NCI-H2227 (cell line): ENCODE measurements at regions not wholly inside any gene's neighbourhood (a gene's known extent, or its start where the extent isn't known, plus 50 kb on each side); places are given as distances from the start of the nearest gene placed in this dataset.

Experiments
- DNase-seq: peaks from one replicate; lab custom pipeline; 2025; ENCODE audit not compliant: unreplicated experiment; lab: John Stamatoyannopoulos, UW

GRCh38 chrX:46306103-46306502 lies 239.1 kb downstream of the ZNF674 start:
- DNase-seq: no peak

- no peak for DNase-seq
Observed at GRCh38 chrX:46305431-46305830, 239.8 kb downstream of the ZNF674 start.

- DNase-seq: no peak
Observed at GRCh38 chrX:46301903-46302302, 243.3 kb downstream of the ZNF674 start.

GRCh38 chrX:46298821-46299220 lies 246.4 kb downstream of the ZNF674 start:
- no peak for DNase-seq

GRCh38 chrX:46295963-46296362 lies 249.3 kb downstream of the ZNF674 start:
- no peak for DNase-seq

- no peak for DNase-seq
Observed at GRCh38 chrX:46294234-46294633, 251.0 kb downstream of the ZNF674 start.

DNA sequence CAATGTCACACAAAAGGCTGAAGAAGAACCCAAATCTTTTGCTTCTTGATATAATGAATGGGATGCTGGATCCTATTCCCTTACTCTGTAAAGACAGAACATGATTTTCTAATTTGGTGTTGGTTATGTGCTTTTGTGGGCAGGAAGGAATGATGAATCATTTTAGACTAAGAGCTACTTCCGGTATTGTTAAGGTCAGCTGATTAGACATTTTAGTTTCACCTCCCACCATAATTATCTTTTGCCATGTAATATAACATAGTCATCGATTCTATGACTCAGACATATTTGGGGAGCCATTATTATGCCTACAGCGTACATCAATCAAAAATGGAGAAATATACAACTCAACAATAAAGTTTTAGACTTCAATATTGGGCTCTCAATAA lies 265.3 kb downstream of the ZNF674 start:
- no peak for DNase-seq

DNA sequence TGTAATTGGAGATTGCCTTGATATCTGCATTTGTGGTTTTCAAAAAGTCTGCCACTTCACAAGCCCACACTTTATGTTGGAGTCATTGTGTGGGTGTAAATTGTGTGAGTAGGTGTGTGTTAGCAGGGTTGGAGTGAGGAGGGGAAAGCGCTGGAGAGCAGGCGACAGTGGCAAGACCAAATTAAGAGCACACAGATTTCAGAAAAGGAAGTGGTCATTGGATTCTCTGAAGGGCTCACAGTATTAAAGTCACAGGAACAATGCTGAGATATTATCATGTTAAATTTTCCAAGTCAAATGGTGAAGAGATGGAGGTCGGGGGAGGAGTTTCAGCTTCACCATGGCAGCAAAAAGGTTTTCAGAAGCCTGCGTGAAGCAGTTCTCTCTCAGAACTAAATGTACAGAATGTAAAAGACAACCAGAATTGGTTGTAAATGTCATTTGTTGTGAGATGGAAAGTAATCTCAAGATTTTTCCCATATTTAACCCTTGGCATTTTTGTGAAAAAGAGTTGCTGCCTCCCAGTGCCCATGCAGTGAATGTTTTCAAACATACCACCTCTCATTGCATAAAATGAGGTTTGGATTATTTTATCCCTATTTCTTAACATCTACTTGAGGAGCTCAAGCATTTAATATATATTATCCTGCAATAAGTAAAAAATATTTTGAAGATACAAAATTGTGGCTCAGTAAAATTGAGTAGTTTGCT lies 265.9 kb downstream of the ZNF674 start:
- DNase-seq: no peak

- no peak for DNase-seq
Observed at GRCh38 chrX:46278572-46278971, 266.6 kb downstream of the ZNF674 start.

DNA sequence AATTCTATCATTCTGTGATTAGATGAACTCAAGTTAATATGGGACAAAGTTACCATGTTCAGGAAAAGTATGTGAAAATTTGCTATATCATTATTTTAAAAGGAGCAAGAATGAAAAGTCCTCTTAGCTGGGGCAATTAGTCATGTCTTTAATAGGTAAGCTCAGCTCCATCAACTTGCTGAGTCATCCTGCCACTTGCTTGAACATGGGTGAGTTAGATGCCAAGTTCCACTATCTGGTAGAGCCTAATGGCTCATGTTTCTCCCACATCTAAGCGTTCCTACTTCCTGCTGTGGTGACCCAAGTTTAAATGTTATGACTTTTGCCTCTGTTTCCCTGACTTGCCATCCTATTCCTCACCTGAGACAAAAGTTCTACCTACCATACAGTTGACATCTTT lies 276.8 kb downstream of the ZNF674 start:
- no peak for DNase-seq

DNA sequence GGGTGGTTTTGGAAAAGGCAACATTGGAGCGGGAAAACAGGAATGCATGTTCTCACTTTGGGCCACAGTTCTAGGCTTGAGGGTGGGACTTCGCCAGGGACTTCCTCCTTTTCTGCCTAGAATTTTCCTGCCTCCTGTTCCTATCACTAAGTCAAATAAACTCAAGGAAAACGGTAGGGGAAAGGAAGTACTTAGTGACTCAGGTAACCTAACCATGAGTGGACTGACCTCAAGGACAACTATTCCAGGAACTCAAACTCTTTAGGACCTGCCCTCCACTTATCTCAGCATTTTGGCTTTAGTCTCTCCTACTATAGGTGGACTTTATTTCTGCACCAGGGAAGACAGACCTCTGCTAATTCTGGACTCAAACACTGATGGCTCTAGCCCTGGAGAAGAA lies 281.7 kb downstream of the ZNF674 start:
- no peak for DNase-seq

DNA sequence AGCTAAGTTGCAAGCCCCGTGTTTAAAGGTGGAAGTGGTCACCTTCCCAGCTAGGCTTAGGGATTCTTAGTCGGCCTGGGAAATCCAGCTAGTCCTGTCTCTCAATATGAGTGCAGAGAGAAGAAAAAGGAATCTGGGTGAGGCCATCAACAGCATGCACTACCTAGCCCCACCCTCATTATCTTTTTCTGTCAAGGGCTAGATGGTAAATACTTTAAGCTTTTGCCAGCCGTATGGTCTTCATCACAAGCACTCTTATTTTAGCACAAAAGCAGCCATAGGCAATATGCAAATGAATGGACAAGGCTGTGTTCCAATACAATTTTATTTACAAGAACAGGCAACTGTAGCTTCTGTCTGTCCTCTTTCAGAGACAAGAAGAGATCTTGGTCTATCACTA lies 282.9 kb downstream of the ZNF674 start:
- no peak for DNase-seq

DNA sequence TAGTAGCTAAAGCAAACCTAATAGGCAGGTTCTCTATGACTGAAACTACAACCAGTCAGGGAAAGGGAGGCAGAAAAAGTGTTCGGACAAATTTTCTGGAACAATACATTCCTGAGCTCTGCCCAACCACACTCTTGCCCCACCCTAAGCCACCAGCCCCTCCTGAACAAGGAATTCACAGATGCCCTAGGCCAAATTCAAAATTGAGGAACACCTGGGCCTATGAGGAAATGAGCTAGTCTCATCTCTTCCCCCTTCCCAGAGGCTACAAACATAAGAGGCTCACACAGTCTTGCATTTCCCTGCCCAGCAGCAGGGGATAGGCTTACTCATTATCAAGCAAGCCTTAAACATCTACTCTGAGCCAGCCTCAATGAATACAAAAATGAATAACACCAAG lies 284.7 kb downstream of the ZNF674 start:
- DNase-seq: no peak

DNA sequence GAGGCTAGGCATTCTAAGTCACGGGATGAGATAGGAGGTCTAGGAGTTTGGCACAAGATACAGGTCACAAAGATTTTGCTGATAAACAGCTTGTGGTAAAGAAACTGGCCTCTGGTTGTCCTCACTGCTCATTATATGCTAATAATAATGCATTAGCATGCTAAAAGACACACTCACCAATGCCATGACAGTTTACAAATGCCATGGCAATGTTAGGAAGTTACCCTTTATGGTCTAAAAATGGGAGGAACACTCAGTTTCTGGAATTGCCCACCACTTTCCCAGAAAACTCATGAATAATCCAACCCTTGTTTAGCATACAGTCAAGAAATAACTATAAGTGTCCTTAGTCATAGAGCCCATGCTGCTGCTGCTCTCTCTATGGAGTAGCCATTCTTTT lies 286.9 kb downstream of the ZNF674 start:
- no peak for DNase-seq

DNA sequence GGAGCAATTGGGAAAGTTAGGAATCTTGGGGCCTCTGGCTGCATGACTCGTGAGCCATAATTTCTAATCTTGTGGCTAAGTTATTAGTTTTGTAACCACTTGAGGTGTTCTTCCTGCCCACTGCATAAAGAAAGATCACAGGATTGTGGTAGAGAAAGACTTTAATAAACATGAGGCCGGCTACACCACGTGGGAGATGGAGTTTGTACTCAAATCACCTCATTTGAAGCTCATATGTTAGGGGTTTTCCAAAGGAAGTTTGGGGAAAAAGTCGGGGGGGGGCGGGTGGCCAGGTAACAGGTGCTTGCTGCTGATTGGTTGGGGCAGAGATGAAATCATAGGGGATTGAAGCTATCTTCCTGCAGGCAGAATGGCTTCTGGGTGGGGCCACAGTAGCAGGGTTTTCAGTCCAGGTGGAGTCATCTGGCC lies 287.8 kb downstream of the ZNF674 start:
- DNase-seq: no peak

- DNase-seq: no peak
Observed at GRCh38 chrX:46256875-46257274, 288.3 kb downstream of the ZNF674 start.

DNA sequence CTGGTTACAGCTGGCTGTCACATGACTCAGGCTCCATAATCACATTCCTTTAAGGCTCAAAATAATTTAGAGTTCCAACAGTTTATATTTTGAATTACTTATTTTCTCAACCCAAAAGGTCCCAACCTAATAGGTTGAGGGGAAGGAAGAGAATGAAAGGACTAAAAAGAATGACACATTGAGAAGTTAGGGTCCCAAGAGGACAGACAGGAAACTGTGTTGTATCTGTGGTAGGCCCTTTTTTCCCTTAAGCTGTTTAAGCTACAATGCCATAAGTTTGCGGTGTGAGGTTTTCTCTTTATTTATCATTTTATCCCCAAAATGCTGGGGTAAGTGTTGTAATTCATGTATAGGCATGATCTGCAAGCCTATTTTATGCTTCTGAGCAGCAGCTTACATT lies 290.2 kb downstream of the ZNF674 start:
- DNase-seq: no peak

- no peak for DNase-seq
Observed at GRCh38 chrX:46254641-46255040, 290.6 kb downstream of the ZNF674 start.

- no peak for DNase-seq
Observed at GRCh38 chrX:46251755-46252154, 293.5 kb downstream of the ZNF674 start.

GRCh38 chrX:46250151-46250550 lies 295.1 kb downstream of the ZNF674 start:
- no peak for DNase-seq

GRCh38 chrX:46247456-46247855 lies 297.8 kb downstream of the ZNF674 start:
- no peak for DNase-seq

GRCh38 chrX:46244451-46244850 lies 300.8 kb downstream of the ZNF674 start:
- no peak for DNase-seq

DNA sequence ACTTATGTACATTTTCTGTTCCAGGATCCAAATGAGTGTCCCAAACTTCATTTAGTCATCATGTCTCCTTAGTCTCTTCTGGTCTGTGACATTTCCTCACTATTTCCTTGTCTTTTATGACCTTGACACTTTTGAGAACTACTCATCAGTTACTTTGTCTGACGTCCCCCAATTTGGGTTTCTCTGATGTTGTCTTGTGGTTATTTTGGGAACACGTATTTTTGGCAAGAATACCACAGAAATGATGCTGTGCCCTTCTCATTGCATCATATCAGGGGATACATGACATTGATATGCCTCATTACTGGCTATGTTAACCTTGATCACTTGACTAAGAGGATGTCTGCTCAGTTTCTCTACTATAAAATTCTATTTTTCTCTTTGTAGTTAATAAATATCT lies 308.8 kb downstream of the ZNF674 start:
- DNase-seq: no peak
